H1 (cell line): ENCODE measurements at regions not wholly inside any gene's neighbourhood (a gene's known extent, or its start where the extent isn't known, plus 50 kb on each side); places are given as distances from the start of the nearest gene placed in this dataset.

ENCODE experiments used
- ASH2L ChIP-seq: fragments of 200-600, 300-600 bp; sonication (generic); IDR thresholded peaks from one replicate; pipeline ENCODE4 v1.7.1; 2017; ENCODE audit warnings: low read length
- ATF2 ChIP-seq: IDR thresholded peaks from 2 replicates; pipeline ENCODE4 v1.6.1; 2012; ENCODE audit warnings: low read length, inconsistent platforms
- CTCF ChIP-seq, 3 experiments: IDR thresholded peaks; 1 replicate in 2 of 3; 2 replicates in 1 of 3; pipeline versions ENCODE4 v1.5.1 to v1.6.1; 2011; ENCODE audit warnings: low read length in 3 of 3, mild to moderate bottlenecking in 3 of 3, inconsistent platforms in 2 of 3, low read depth in 1 of 3, moderate library complexity in 1 of 3; ENCODE audit not compliant: insufficient read depth in 1 of 3; ENCODE audit errors: control extremely low read depth in 1 of 3
- EP300 ChIP-seq, 2 experiments: IDR thresholded peaks; 1 replicate in 1 of 2; 2 replicates in 1 of 2; pipeline ENCODE4 v1.6.1; 2011 to 2012; ENCODE audit warnings: low read depth in 2 of 2, low read length in 2 of 2, mild to moderate bottlenecking in 2 of 2, borderline replicate concordance in 1 of 2, inconsistent platforms in 1 of 2, moderate library complexity in 1 of 2
- EZH2 ChIP-seq: fragments of 200-600 bp; sonication (generic); IDR thresholded peaks from 2 replicates; pipeline ENCODE4 v1.7.1; 2012; ENCODE audit warnings: low read depth, mild to moderate bottlenecking, moderate library complexity, low read length, inconsistent platforms; ENCODE audit not compliant: severe bottlenecking
- GTF2F1 ChIP-seq: IDR thresholded peaks from 2 replicates; pipeline ENCODE4 v1.6.1; 2012; ENCODE audit warnings: low read depth, low read length, improper control_type of control experiment, borderline replicate concordance
- MAX ChIP-seq: IDR thresholded peaks from 2 replicates; pipeline ENCODE4 v1.6.1; 2012; ENCODE audit warnings: inconsistent platforms
- POLR2A ChIP-seq, 2 experiments: IDR thresholded peaks; 1 replicate in 1 of 2; 2 replicates in 1 of 2; pipeline ENCODE4 v1.6.1; 2011; ENCODE audit warnings: low read depth in 2 of 2, low read length in 2 of 2, mild to moderate bottlenecking in 2 of 2; ENCODE audit errors: control extremely low read depth in 1 of 2
- RBBP5 ChIP-seq: IDR thresholded peaks from 2 replicates; pipeline ENCODE4 v1.7.1; 2012; ENCODE audit warnings: low read depth, mild to moderate bottlenecking, inconsistent platforms, low read length, moderate library complexity, borderline replicate concordance
- RFX5 ChIP-seq: IDR thresholded peaks from 2 replicates; pipeline ENCODE4 v1.6.1; 2011; ENCODE audit warnings: low read depth, low read length, improper control_type of control experiment, borderline replicate concordance
- TAF7 ChIP-seq: optimal IDR thresholded peaks from 2 replicates; pipeline ENCODE3; 2011; ENCODE audit warnings: low read depth, mild to moderate bottlenecking, inconsistent platforms, low read length, moderate library complexity, borderline replicate concordance
- YY1 ChIP-seq: IDR thresholded peaks from 2 replicates; pipeline ENCODE4 v1.6.1; 2011; ENCODE audit warnings: low read depth, mild to moderate bottlenecking, low read length

GRCh38 chr2:145112467-145112866 is 592.5 kb upstream of the ZEB2 start:
- no peak for TF ChIP-seq EZH2
- TF ChIP-seq TAF7 = no peak
- no peak for TF ChIP-seq POLR2A (IDR thresholded peaks at IDR 0.05; ENCODE audit: control extremely low read depth in 1 of 2, low read depth in 2 of 2, low read length in 2 of 2)
- TF ChIP-seq CTCF (IDR thresholded peaks at IDR 0.05; ENCODE audit: control extremely low read depth in 1 of 3, insufficient read depth in 1 of 3, low read depth in 1 of 3, low read length in 3 of 3) = no peak
- no peak for TF ChIP-seq ASH2L
- no peak for TF ChIP-seq RBBP5
- TF ChIP-seq RFX5 = no peak
- no peak for TF ChIP-seq GTF2F1
- no peak for TF ChIP-seq YY1
- TF ChIP-seq ATF2 = no peak
- no peak for TF ChIP-seq MAX
- TF ChIP-seq EP300 (IDR thresholded peaks at IDR 0.05; ENCODE audit: borderline replicate concordance in 1 of 2, low read depth in 2 of 2, low read length in 2 of 2) = no peak
